Activated B cell treated with CpG ODN at 0.5 μM for 24 hours (primary cell): ENCODE measurements at regions not wholly inside any gene's neighbourhood (a gene's known extent, or its start where the extent isn't known, plus 50 kb on each side); places are given as distances from the start of the nearest gene placed in this dataset.

ENCODE experiments used
- ATAC-seq: fragments of 200-7000 bp; cut with Tn5 transposase; one replicate; pipeline ENCODE4 v1.10.0; 2021; ENCODE audit warnings: low read depth, mild to moderate bottlenecking, moderate library complexity
- CTCF ChIA-PET: fragments of 350-600 bp; sonication (Branson Sonifier 250); formaldehyde crosslinking; loops from one replicate; lab custom pipeline; 2021; ENCODE audit warnings: antibody characterized with exemption; lab: Charles Lee
- POLR2A ChIA-PET: fragments of 350-600 bp; sonication (Branson Sonifier 250); formaldehyde crosslinking; loops from one replicate; lab custom pipeline; 2021; ENCODE audit warnings: antibody characterized with exemption; lab: Charles Lee
- DNase-seq: peaks from one replicate; pipeline ENCODE4 v3.0.0; 2022
- H3K27ac Mint-ChIP-seq: one replicate; pipeline ENCODE4 v1.8.0; 2020; ENCODE audit warnings: mixed read lengths
- H3K27me3 Mint-ChIP-seq: one replicate; pipeline ENCODE4 v1.8.0; 2021; ENCODE audit warnings: mixed read lengths
- H3K36me3 Mint-ChIP-seq: one replicate; pipeline ENCODE4 v1.8.0; 2021; ENCODE audit warnings: low read depth, mixed read lengths
- H3K4me1 Mint-ChIP-seq: one replicate; pipeline ENCODE4 v1.8.0; 2021; ENCODE audit warnings: mixed read lengths
- H3K4me3 Mint-ChIP-seq: one replicate; pipeline ENCODE4 v1.8.0; 2020; ENCODE audit warnings: mild to moderate bottlenecking, mixed read lengths
- H3K9me3 Mint-ChIP-seq: one replicate; pipeline ENCODE4 v1.8.0; 2020; ENCODE audit warnings: mixed read lengths
- CTCF ChIP-seq: fragments of 200-600 bp; IDR thresholded peaks from one replicate; pipeline ENCODE4 v1.8.0; 2022; ENCODE audit warnings: antibody characterized with exemption, mild to moderate bottlenecking
- intact Hi-C: fragments of 100-400 bp; cut with micrococcal nuclease; formaldehyde crosslinking; loops from one replicate; pipeline ENCODE4 v1.15.1; 2024

GRCh38 chr4:27921231-27921630 lies 1060.6 kb downstream of the STIM2 start:
- CTCF ChIA-PET, result no interaction called here
- intact Hi-C loops, result no loop called here
- H3K4me3 Mint-ChIP-seq, result no peak overlapping the region

GRCh38 chr4:27928761-27929540 lies 1068.3 kb downstream of the STIM2 start:
- ChIA-PET CTCF (no interaction called here), POLR2A (no interaction called here)
- ATAC-seq (no peak), DNase-seq (no peak)
- intact Hi-C loops, result no loop called here
- H3K4me3 Mint-ChIP-seq, result no peak overlapping the region
- H3K36me3 Mint-ChIP-seq, result no peaks in the 10 kb centered on the region
- H3K27me3 Mint-ChIP-seq, result no peaks in the 10 kb centered on the region
- H3K27ac Mint-ChIP-seq, result no peak overlapping the region
- TF ChIP-seq CTCF, result no peak
- H3K4me1 Mint-ChIP-seq, result no peaks in the 10 kb centered on the region
- peaks cover 2% of the 10 kb centered on the region for H3K9me3 Mint-ChIP-seq

More at GRCh38 chr4:27921231-27921630, 1060.6 kb downstream of the STIM2 start:
- ATAC-seq (no peak), DNase-seq (no peak)
- Mint-ChIP-seq H3K27me3 (no peaks in the 10 kb centered on the region), H3K4me1 (no peaks in the 10 kb centered on the region), H3K27ac (no peak overlapping the region), H3K9me3 (no peaks in the 10 kb centered on the region), H3K36me3 (no peaks in the 10 kb centered on the region)
- POLR2A ChIA-PET, result no interaction called here
- no peak for TF ChIP-seq CTCF

- intact Hi-C loops, result no loop called here
- no peak for TF ChIP-seq CTCF
- no peak for ATAC-seq
- Mint-ChIP-seq H3K27me3 (no peaks in the 10 kb centered on the region), H3K36me3 (no peaks in the 10 kb centered on the region), H3K4me3 (no peak overlapping the region), H3K27ac (no peak overlapping the region), H3K4me1 (no peaks in the 10 kb centered on the region), H3K9me3 (peaks cover 2% of the 10 kb centered on the region)
- DNase-seq, result no peak
- ChIA-PET POLR2A (no interaction called here), CTCF (no interaction called here)
Observed at GRCh38 chr4:27930291-27930690, 1069.7 kb downstream of the STIM2 start.

GRCh38 chr4:27930976-27931375 lies 1070.3 kb downstream of the STIM2 start:
- DNase-seq (no peak), ATAC-seq (no peak)
- Mint-ChIP-seq H3K9me3 (peaks cover 2% of the 10 kb centered on the region), H3K4me1 (no peaks in the 10 kb centered on the region), H3K36me3 (no peaks in the 10 kb centered on the region), H3K27ac (no peak overlapping the region), H3K27me3 (no peaks in the 10 kb centered on the region), H3K4me3 (no peak overlapping the region)
- no peak for TF ChIP-seq CTCF
- ChIA-PET POLR2A (no interaction called here), CTCF (no interaction called here)
- intact Hi-C loops, result no loop called here

GRCh38 chr4:27931584-27931983 lies 1070.9 kb downstream of the STIM2 start:
- H3K27me3 Mint-ChIP-seq, result no peaks in the 10 kb centered on the region
- no peak for TF ChIP-seq CTCF
- no peaks in the 10 kb centered on the region for H3K36me3 Mint-ChIP-seq
- no peaks in the 10 kb centered on the region for H3K4me1 Mint-ChIP-seq
- H3K4me3 Mint-ChIP-seq, result no peak overlapping the region
- intact Hi-C loops, result no loop called here
- no peak for DNase-seq
- no peak overlapping the region for H3K27ac Mint-ChIP-seq
- no peak for ATAC-seq
- ChIA-PET CTCF (no interaction called here), POLR2A (no interaction called here)
- H3K9me3 Mint-ChIP-seq, result peaks cover under 1% of the 10 kb centered on the region
